IMR-90 (cell line): ENCODE measurements at regions not wholly inside any gene's neighbourhood (a gene's known extent, or its start where the extent isn't known, plus 50 kb on each side); places are given as distances from the start of the nearest gene placed in this dataset.
A peak's percentile ranks its signal among the peaks of the same experiment; 100 is the strongest.

Experiments used
- ATAC-seq: fragments of 200-7000 bp; cut with Tn5 transposase; 2 replicates; pipeline ENCODE4 v1.9.1; 2020; ENCODE audit warnings: low read depth, mild to moderate bottlenecking, moderate library complexity
- BruUV-seq: library from RNA; stranded (reverse); fragments of 400-500 nt; replicated peaks from 2 replicates; lab custom pipeline; 2021; lab: Mats Ljungman, UMichigan
- CTCF ChIA-PET: fragments of 300-600 bp; formaldehyde crosslinking; extraction: SDS; loops from one replicate; lab custom pipeline; 2021; ENCODE audit warnings: antibody characterized with exemption; lab: Yijun Ruan, JAX
- POLR2A ChIA-PET: fragments of 300-600 bp; sonication (Branson Sonifier 250); formaldehyde crosslinking; loops from one replicate; lab custom pipeline; 2022; ENCODE audit warnings: antibody characterized with exemption; ENCODE audit not compliant: unreplicated experiment; lab: Charles Lee
- DNase-seq: peaks from one replicate; pipeline ENCODE4 v3.0.0; 2013
- H2AFZ ChIP-seq: replicated peaks from 2 replicates; pipeline ENCODE3; 2013; ENCODE audit warnings: low read length, mild to moderate bottlenecking; ENCODE audit not compliant: poor library complexity
- H2AK5ac ChIP-seq: 2 replicates; pipeline ENCODE4 v1.6.1; 2013; ENCODE audit warnings: low read depth, low read length, inconsistent platforms
- H2AK9ac ChIP-seq: replicated peaks from 2 replicates; pipeline ENCODE3; 2013; ENCODE audit warnings: mild to moderate bottlenecking, low read depth, low read length, moderate library complexity; ENCODE audit not compliant: poor library complexity
- H2BK120ac ChIP-seq: 2 replicates; pipeline ENCODE4 v1.6.1; 2013; ENCODE audit warnings: low read depth, low read length, inconsistent platforms
- H2BK15ac ChIP-seq: 3 replicates; pipeline ENCODE4 v1.6.1; 2013; ENCODE audit warnings: low read depth, low read length, inconsistent platforms
- H2BK20ac ChIP-seq: 2 replicates; pipeline ENCODE4 v1.6.1; 2013; ENCODE audit warnings: low read depth, mild to moderate bottlenecking, inconsistent platforms, low read length, moderate library complexity
- H2BK5ac ChIP-seq: 2 replicates; pipeline ENCODE4 v1.6.1; 2013; ENCODE audit warnings: mild to moderate bottlenecking, low read depth, low read length, inconsistent platforms; ENCODE audit not compliant: poor library complexity, severe bottlenecking
- H3K14ac ChIP-seq: replicated peaks from 2 replicates; pipeline ENCODE4 v1.6.1; 2013; ENCODE audit warnings: low read depth, low read length, inconsistent platforms
- H3K18ac ChIP-seq: 2 replicates; pipeline ENCODE4 v1.6.1; 2013; ENCODE audit warnings: low read depth, low read length, control low read depth
- H3K23ac ChIP-seq: 2 replicates; pipeline ENCODE4 v1.6.1; 2013; ENCODE audit warnings: low read depth, low read length, inconsistent platforms
- H3K27ac ChIP-seq: 2 replicates; pipeline ENCODE4 v1.5.1; 2013; ENCODE audit warnings: mild to moderate bottlenecking, control low read depth, low read length; ENCODE audit not compliant: insufficient read depth
- H3K27me3 ChIP-seq: 2 replicates; pipeline ENCODE4 v1.6.1; 2013; ENCODE audit warnings: low read length; ENCODE audit not compliant: control insufficient read depth, insufficient read depth
- H3K36me3 ChIP-seq: 2 replicates; pipeline ENCODE4 v1.6.1; 2013; ENCODE audit warnings: low read length, mixed read lengths; ENCODE audit not compliant: control insufficient read depth, insufficient read depth
- H3K4ac ChIP-seq: 2 replicates; pipeline ENCODE4 v1.6.1; 2013; ENCODE audit warnings: low read depth, low read length, inconsistent platforms
- H3K4me1 ChIP-seq: 2 replicates; pipeline ENCODE4 v1.6.1; 2013; ENCODE audit warnings: low read length, mixed read lengths; ENCODE audit not compliant: control insufficient read depth, insufficient read depth
- H3K4me2 ChIP-seq: 2 replicates; pipeline ENCODE4 v1.6.1; 2013; ENCODE audit warnings: low read depth, mild to moderate bottlenecking, control low read depth, low read length, moderate library complexity
- H3K4me3 ChIP-seq: 2 replicates; pipeline ENCODE4 v1.5.1; 2013; ENCODE audit warnings: low read depth, mild to moderate bottlenecking, control low read depth, low read length, moderate library complexity; ENCODE audit not compliant: insufficient read depth
- H3K56ac ChIP-seq: 2 replicates; pipeline ENCODE4 v1.6.1; 2013; ENCODE audit warnings: low read length, inconsistent platforms; ENCODE audit not compliant: insufficient read depth; ENCODE audit errors: extremely low read depth
- H3K79me1 ChIP-seq, 2 experiments: 2 replicates each; pipeline ENCODE4 v1.6.1; 2013; ENCODE audit warnings: low read length in 2 of 2, inconsistent platforms in 1 of 2, low read depth in 1 of 2
- H3K9ac ChIP-seq: 2 replicates; pipeline ENCODE4 v1.6.1; 2013; ENCODE audit warnings: low read depth, low read length, control low read depth
- H3K9me1 ChIP-seq: 2 replicates; pipeline ENCODE4 v1.6.1; 2013; ENCODE audit warnings: low read length, inconsistent platforms; ENCODE audit not compliant: insufficient read depth
- H3K9me3 ChIP-seq: 2 replicates; pipeline ENCODE4 v1.6.1; 2013; ENCODE audit warnings: low read length; ENCODE audit not compliant: control insufficient read depth, insufficient read depth
- H4K20me1 ChIP-seq: 2 replicates; pipeline ENCODE4 v1.6.1; 2013; ENCODE audit warnings: low read length, inconsistent platforms; ENCODE audit not compliant: insufficient read depth
- H4K5ac ChIP-seq: 2 replicates; pipeline ENCODE4 v1.6.1; 2013; ENCODE audit warnings: mild to moderate bottlenecking, low read depth, low read length, control low read depth
- H4K8ac ChIP-seq, 2 experiments: 2 replicates each; pipeline ENCODE4 v1.6.1; 2013; ENCODE audit warnings: low read depth in 2 of 2, low read length in 2 of 2, control low read depth in 1 of 2, inconsistent platforms in 1 of 2
- H4K91ac ChIP-seq: 2 replicates; pipeline ENCODE4 v1.6.1; 2013; ENCODE audit warnings: low read depth, low read length, inconsistent platforms; ENCODE audit not compliant: insufficient read depth
- BHLHE40 ChIP-seq: fragments of 150-350 bp; IDR thresholded peaks from 2 replicates; pipeline ENCODE4 v1.6.1; 2016; ENCODE audit warnings: mild to moderate bottlenecking, low read depth, low read length
- CEBPB ChIP-seq: IDR thresholded peaks from 2 replicates; pipeline ENCODE4 v1.6.1; 2012; ENCODE audit warnings: low read depth, low read length, improper control_type of control experiment
- CHD1 ChIP-seq: IDR thresholded peaks from 2 replicates; pipeline ENCODE4 v1.6.1; 2012; ENCODE audit warnings: low read depth, low read length, improper control_type of control experiment
- FOS ChIP-seq: fragments of 150-350 bp; IDR thresholded peaks from 2 replicates; pipeline ENCODE4 v1.6.1; 2016; ENCODE audit warnings: low read depth, low read length
- MAFK ChIP-seq: IDR thresholded peaks from 2 replicates; pipeline ENCODE4 v1.6.1; 2012; ENCODE audit warnings: low read depth, low read length, improper control_type of control experiment
- MAZ ChIP-seq: IDR thresholded peaks from 2 replicates; pipeline ENCODE4 v1.6.1; 2012; ENCODE audit warnings: low read depth, mild to moderate bottlenecking, low read length, improper control_type of control experiment, moderate library complexity, borderline replicate concordance
- MXI1 ChIP-seq: IDR thresholded peaks from 2 replicates; pipeline ENCODE4 v1.6.1; 2012; ENCODE audit warnings: low read depth, mild to moderate bottlenecking, low read length, moderate library complexity, borderline replicate concordance
- NFE2L2 ChIP-seq: fragments of 150-350 bp; IDR thresholded peaks from 2 replicates; pipeline ENCODE4 v1.6.1; 2016; ENCODE audit warnings: low read depth, mild to moderate bottlenecking, low read length
- POLR2A ChIP-seq: IDR thresholded peaks from 2 replicates; pipeline ENCODE4 v1.6.1; 2012; ENCODE audit warnings: mild to moderate bottlenecking, low read depth, low read length
- RAD21 ChIP-seq: IDR thresholded peaks from 2 replicates; pipeline ENCODE4 v1.6.1; 2012; ENCODE audit warnings: low read length, improper control_type of control experiment
- RCOR1 ChIP-seq: IDR thresholded peaks from 2 replicates; pipeline ENCODE4 v1.6.1; 2012; ENCODE audit warnings: mild to moderate bottlenecking, low read length, improper control_type of control experiment; ENCODE audit not compliant: insufficient replicate concordance
- RFX5 ChIP-seq: IDR thresholded peaks from 2 replicates; pipeline ENCODE4 v1.8.0; 2012; ENCODE audit warnings: low read depth, mild to moderate bottlenecking, low read length, moderate library complexity
- SMC3 ChIP-seq: fragments of 150-350 bp; IDR thresholded peaks from 2 replicates; pipeline ENCODE4 v1.6.1; 2016; ENCODE audit warnings: low read depth, mild to moderate bottlenecking, antibody characterized with exemption, low read length, moderate library complexity
- WGBS, 2 experiments: methylation state at CpG; one replicate each; pipeline versions ENCODE4 v1.1.5 to v1.1.7; 2013; ENCODE audit warnings: missing lambda C conversion rate in 2 of 2; ENCODE audit not compliant: insufficient read length in 1 of 2; ENCODE audit errors: extremely low coverage in 2 of 2; 5-methylcytosine and 5-hydroxymethylcytosine counted together
- dilution Hi-C: fragments of 300-500 bp; cut with HindIII; formaldehyde crosslinking; loops from one replicate; pipeline ENCODE4 v1.14.3; 2018; ENCODE audit warnings: low sequenced_read_pairs; ENCODE audit not compliant: unreplicated experiment
- in situ Hi-C: fragments of 300-500 bp; cut with MboI; formaldehyde crosslinking; loops from 3 replicates; pipeline ENCODE4 v1.14.3; 2019; ENCODE audit warnings: low sequenced_read_pairs, inconsistent platforms, mixed read lengths
- intact Hi-C: fragments of 100-400 bp; cut with micrococcal nuclease; formaldehyde crosslinking; loops from 2 replicates; pipeline ENCODE4 v1.10.0; 2022
- TF ChIP-seq, protein P1 (sequence below): conservative IDR thresholded peaks from 2 replicates; pipeline ENCODE4 v1.5.1; 2012; ENCODE audit warnings: mild to moderate bottlenecking, low read depth, low read length, improper control_type of control experiment
- TF ChIP-seq, protein P2 (sequence below): fragments of 150-350 bp; IDR thresholded peaks from 2 replicates; pipeline ENCODE4 v1.6.1; 2017; ENCODE audit warnings: mild to moderate bottlenecking, antibody characterized with exemption, low read length, low read depth
- TF ChIP-seq, protein P3 (sequence below): fragments of 150-350 bp; IDR thresholded peaks from 2 replicates; pipeline ENCODE4 v1.6.1; 2016; ENCODE audit warnings: low read depth, mild to moderate bottlenecking, low read length, moderate library complexity, borderline replicate concordance

DNA sequence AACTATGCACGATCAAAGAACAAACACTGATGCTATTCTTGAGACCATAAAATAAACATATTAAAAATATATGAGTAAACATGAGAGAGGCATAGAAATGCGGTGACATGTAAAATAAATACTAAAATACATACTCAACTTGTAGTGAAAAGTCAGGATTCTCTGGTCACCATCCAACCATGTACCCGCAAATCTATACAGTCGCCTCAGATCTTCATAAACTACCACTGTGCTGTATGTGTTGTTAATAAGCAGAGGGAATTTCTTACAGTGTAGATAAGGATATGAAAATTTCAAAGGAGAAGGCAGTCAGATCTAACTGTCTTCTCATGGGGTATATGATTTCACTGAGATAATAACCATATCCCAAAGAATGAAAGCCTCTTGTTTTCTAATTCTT, 67.8 kb upstream of the FAM47B start:
- H2AFZ ChIP-seq: no peak overlapping the region
- DNase-seq (no peak), ATAC-seq (peak; percentile 56)
- peak overlapping the region; percentile 64; the same call in 1 of the 2 replicates for H3K27ac ChIP-seq
- peak overlapping the region; percentile 38; the same call in 1 of the 2 replicates for H2BK120ac ChIP-seq
- in situ Hi-C loops (no loop called here), intact Hi-C loops (loop anchor here (2.0 kb wide), 1 partner anchor 218 kb away; the partner anchor contains the start of gene TMEM47), dilution Hi-C loops (no loop called here)
- no peak overlapping the region for H3K23ac ChIP-seq
- H3K4me1 ChIP-seq: peaks cover 4% of the 10 kb centered on the region
- no peak overlapping the region for H2AK5ac ChIP-seq
- H3K27me3 ChIP-seq: no peaks in the 10 kb centered on the region
- ChIA-PET POLR2A (no interaction called here), CTCF (no interaction called here)
- H3K4me3 ChIP-seq: no peak overlapping the region
- no peak overlapping the region for H4K8ac ChIP-seq
- no peaks in the 10 kb centered on the region for H3K79me1 ChIP-seq
- H2BK5ac ChIP-seq: peak overlapping the region; percentile 93
- no peak for TF ChIP-seq CEBPB
- TF ChIP-seq, protein P1, sequence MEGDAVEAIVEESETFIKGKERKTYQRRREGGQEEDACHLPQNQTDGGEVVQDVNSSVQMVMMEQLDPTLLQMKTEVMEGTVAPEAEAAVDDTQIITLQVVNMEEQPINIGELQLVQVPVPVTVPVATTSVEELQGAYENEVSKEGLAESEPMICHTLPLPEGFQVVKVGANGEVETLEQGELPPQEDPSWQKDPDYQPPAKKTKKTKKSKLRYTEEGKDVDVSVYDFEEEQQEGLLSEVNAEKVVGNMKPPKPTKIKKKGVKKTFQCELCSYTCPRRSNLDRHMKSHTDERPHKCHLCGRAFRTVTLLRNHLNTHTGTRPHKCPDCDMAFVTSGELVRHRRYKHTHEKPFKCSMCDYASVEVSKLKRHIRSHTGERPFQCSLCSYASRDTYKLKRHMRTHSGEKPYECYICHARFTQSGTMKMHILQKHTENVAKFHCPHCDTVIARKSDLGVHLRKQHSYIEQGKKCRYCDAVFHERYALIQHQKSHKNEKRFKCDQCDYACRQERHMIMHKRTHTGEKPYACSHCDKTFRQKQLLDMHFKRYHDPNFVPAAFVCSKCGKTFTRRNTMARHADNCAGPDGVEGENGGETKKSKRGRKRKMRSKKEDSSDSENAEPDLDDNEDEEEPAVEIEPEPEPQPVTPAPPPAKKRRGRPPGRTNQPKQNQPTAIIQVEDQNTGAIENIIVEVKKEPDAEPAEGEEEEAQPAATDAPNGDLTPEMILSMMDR: no peak
- TF ChIP-seq SMC3: no peak
- no peak for TF ChIP-seq MAZ
- no peak for TF ChIP-seq CHD1
- TF ChIP-seq RAD21: no peak
- TF ChIP-seq RCOR1: no peak
- no peak for TF ChIP-seq RFX5
- TF ChIP-seq FOS: no peak
- no peak for TF ChIP-seq MAFK
- no peak for TF ChIP-seq NFE2L2
- TF ChIP-seq, protein P2, sequence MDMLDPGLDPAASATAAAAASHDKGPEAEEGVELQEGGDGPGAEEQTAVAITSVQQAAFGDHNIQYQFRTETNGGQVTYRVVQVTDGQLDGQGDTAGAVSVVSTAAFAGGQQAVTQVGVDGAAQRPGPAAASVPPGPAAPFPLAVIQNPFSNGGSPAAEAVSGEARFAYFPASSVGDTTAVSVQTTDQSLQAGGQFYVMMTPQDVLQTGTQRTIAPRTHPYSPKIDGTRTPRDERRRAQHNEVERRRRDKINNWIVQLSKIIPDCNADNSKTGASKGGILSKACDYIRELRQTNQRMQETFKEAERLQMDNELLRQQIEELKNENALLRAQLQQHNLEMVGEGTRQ: no peak
- TF ChIP-seq, protein P3, sequence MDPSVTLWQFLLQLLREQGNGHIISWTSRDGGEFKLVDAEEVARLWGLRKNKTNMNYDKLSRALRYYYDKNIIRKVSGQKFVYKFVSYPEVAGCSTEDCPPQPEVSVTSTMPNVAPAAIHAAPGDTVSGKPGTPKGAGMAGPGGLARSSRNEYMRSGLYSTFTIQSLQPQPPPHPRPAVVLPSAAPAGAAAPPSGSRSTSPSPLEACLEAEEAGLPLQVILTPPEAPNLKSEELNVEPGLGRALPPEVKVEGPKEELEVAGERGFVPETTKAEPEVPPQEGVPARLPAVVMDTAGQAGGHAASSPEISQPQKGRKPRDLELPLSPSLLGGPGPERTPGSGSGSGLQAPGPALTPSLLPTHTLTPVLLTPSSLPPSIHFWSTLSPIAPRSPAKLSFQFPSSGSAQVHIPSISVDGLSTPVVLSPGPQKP: no peak
- TF ChIP-seq MXI1: no peak
- TF ChIP-seq POLR2A: no peak
- no peak for TF ChIP-seq BHLHE40
- no CpG with 5 or more reads among the region's 4 CpGs for WGBS, 2 experiments
- no peak overlapping the region for H3K56ac ChIP-seq
- peak overlapping the region; percentile 60; the same call in 1 of the 2 replicates for H3K4me2 ChIP-seq
- no peak overlapping the region for H4K5ac ChIP-seq
- no peak overlapping the region for H3K9ac ChIP-seq
- no peak overlapping the region; the same call in 1 of the 2 replicates for H3K18ac ChIP-seq
- no TSS peak for BruUV-seq
- H4K91ac ChIP-seq: no peak overlapping the region
- H2AK9ac ChIP-seq: no peak overlapping the region
- no peaks in the 10 kb centered on the region for H3K36me3 ChIP-seq
- H3K14ac ChIP-seq: no peak overlapping the region
- H3K4ac ChIP-seq: no peak overlapping the region
- H3K9me3 ChIP-seq: no peaks in the 10 kb centered on the region
- H4K20me1 ChIP-seq: no peaks in the 10 kb centered on the region
- no peak overlapping the region for H2BK15ac ChIP-seq
- no peak overlapping the region for H2BK20ac ChIP-seq
- no peaks in the 10 kb centered on the region for H3K9me1 ChIP-seq
